ENCODE measurements at regions not wholly inside any gene's neighbourhood (a gene's known extent, or its start where the extent isn't known, plus 50 kb on each side); places are given as distances from the start of the nearest gene placed in this dataset.
A peak's percentile ranks its signal among the peaks of the same experiment; 100 is the strongest.

DNA sequence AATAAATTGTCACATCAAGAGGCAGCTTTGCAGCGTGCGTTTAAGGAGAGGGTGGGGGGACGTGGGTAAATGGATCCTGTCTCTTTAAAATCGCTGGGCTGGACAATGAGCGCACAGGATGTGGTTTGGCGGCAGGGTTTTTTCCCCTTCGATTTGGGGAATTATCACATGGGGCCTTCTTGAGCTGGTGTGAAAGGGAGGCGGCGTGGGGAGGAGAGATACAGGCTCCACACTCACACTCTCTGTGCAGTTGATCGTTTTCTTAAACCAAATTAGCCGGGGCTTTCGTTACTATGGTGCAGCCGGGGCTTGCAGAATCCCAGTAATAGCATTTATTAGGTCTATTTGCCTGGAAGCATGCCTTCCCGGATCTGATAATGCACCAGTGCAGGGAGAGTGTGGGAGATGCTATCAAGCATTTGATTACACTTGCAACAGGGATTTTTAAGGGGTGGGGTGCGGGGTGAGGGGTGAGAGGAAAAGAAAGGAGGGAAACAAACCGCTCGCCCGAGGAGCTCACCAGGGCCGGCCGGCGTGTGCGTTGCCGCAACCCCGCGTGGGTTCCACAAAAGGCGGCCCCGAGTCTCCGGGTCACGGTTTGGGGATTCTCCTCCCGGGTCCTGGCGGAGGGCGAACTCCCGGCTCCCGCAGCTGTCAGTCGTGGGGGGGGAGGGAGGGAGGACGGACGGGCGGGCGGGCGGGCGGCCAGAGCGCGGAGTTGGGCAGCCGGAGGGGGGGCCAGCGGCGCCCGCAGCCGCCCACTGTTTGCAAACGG lies 58.8 kb upstream of the GSE1 start:
- peaks cover 39% of the 10 kb centered on the region for H3K23me2 ChIP-seq (ENCODE audit: insufficient read length, low read depth, low read length, poor library complexity, severe bottlenecking)
- Mint-ChIP-seq H3K27ac (peak overlapping the region in 2 of 3 experiments; percentile 78 to 85; a peak in 3 of 7 replicates), H3K27me3 (ENCODE audit: low read depth) (peaks cover 10% of the 10 kb centered on the region), H3K9me3 (peaks cover 0 to 3% of the 10 kb centered on the region in 2 experiments; a peak in 1 of 5 replicates), H3K36me3 (ENCODE audit: insufficient read depth in 1 of 3, low read depth in 3 of 3) (no peaks in the 10 kb centered on the region; a peak in 1 of 7 replicates), H3K4me3 (peak overlapping the region; percentile 82 to 92), H3K4me1 (peaks cover 40 to 51% of the 10 kb centered on the region in 2 experiments)
- H3K18ac ChIP-seq (ENCODE audit: insufficient read length, low read depth, low read length) = no peak overlapping the region
- H2AFZ ChIP-seq (ENCODE audit: low read length) = no peak overlapping the region
- H4K20me1 ChIP-seq (ENCODE audit: control insufficient read depth, insufficient read depth, insufficient read length) = no peaks in the 10 kb centered on the region
- no peaks in the 10 kb centered on the region; the same call in 1 of the 2 replicates for H3K79me2 ChIP-seq (ENCODE audit: insufficient read depth, low read length)
- H3K14ac ChIP-seq (ENCODE audit: insufficient read depth, low read length) = 0 out of 2 replicates have a peak overlapping the region, but pooled peaks have one; percentile 63
- no peaks in the 10 kb centered on the region for H3K9me3 ChIP-seq (ENCODE audit: control insufficient read depth, low read depth, low read length)
- no peak overlapping the region for H3K23ac ChIP-seq (ENCODE audit: insufficient read length, low read depth, low read length)
- H2AK5ac ChIP-seq (ENCODE audit: insufficient read length, low read length) = no peak overlapping the region
- no peak overlapping the region for H4K91ac ChIP-seq (ENCODE audit: insufficient read length, low read depth, low read length)
- no peak for DNase-seq
- no peak overlapping the region for H3K9ac ChIP-seq (ENCODE audit: extremely low read depth, insufficient read length, low read length)
- H4K5ac ChIP-seq (ENCODE audit: insufficient read length, low read depth, low read length) = no peak overlapping the region
- no peak overlapping the region for H2BK20ac ChIP-seq (ENCODE audit: low read depth, low read length, poor library complexity, severe bottlenecking)
- H2BK5ac ChIP-seq (ENCODE audit: insufficient read length, low read length) = no peak overlapping the region
- H2BK15ac ChIP-seq (ENCODE audit: low read depth, low read length) = no peak overlapping the region
- H3K79me1 ChIP-seq (ENCODE audit: insufficient read depth, low read depth, low read length, poor library complexity, severe bottlenecking) = no peaks in the 10 kb centered on the region
- no CpG with 5 or more reads among the region's 49 CpGs for WGBS (ENCODE audit: extremely low coverage, insufficient read length, low lambda C conversion rate)
- H3K4ac ChIP-seq (ENCODE audit: low read depth, low read length) = no peak overlapping the region
- no peaks in the 10 kb centered on the region for H3K27me3 ChIP-seq (ENCODE audit: insufficient read depth, low read length)
- H3K4me1 ChIP-seq (ENCODE audit: insufficient read depth, low read length) = peaks cover 4% of the 10 kb centered on the region; the same call in 1 of the 2 replicates
- H3K56ac ChIP-seq (ENCODE audit: insufficient read length, low read depth, low read length) = no peak overlapping the region
- H3K4me2 ChIP-seq (ENCODE audit: insufficient read depth, insufficient read length, low read length) = peak overlapping the region; percentile 78
- no peak overlapping the region for H2BK12ac ChIP-seq (ENCODE audit: insufficient read length, low read depth, low read length)
- no peak overlapping the region for H2BK120ac ChIP-seq (ENCODE audit: low read depth, low read length, poor library complexity, severe bottlenecking)
- no peak overlapping the region for H3K27ac ChIP-seq (ENCODE audit: insufficient read length, low read depth, low read length)
- H3T11ph ChIP-seq (ENCODE audit: low read length) = no peak overlapping the region
- TF ChIP-seq, protein P1, sequence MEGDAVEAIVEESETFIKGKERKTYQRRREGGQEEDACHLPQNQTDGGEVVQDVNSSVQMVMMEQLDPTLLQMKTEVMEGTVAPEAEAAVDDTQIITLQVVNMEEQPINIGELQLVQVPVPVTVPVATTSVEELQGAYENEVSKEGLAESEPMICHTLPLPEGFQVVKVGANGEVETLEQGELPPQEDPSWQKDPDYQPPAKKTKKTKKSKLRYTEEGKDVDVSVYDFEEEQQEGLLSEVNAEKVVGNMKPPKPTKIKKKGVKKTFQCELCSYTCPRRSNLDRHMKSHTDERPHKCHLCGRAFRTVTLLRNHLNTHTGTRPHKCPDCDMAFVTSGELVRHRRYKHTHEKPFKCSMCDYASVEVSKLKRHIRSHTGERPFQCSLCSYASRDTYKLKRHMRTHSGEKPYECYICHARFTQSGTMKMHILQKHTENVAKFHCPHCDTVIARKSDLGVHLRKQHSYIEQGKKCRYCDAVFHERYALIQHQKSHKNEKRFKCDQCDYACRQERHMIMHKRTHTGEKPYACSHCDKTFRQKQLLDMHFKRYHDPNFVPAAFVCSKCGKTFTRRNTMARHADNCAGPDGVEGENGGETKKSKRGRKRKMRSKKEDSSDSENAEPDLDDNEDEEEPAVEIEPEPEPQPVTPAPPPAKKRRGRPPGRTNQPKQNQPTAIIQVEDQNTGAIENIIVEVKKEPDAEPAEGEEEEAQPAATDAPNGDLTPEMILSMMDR (conservative IDR thresholded peaks at IDR 0.05) = no peak
- no peak overlapping the region for H4K8ac ChIP-seq (replicated peaks; ENCODE audit: insufficient read length, low read depth, low read length)

Measured in H9 (cell line).